SKM-1 treated with dmso at 0.1 percent for 144 hours (cell line): ENCODE measurements at regions not wholly inside any gene's neighbourhood (a gene's known extent, or its start where the extent isn't known, plus 50 kb on each side); places are given as distances from the start of the nearest gene placed in this dataset.

Experiments used
- DNase-seq: peaks from one replicate; lab custom pipeline; 2025; ENCODE audit not compliant: unreplicated experiment; lab: John Stamatoyannopoulos, UW

- no peak for DNase-seq
Measured at GRCh38 chr2:30367232-30368070, 79.6 kb upstream of the LCLAT1 start.

GRCh38 chr2:30368258-30368657 is 78.8 kb upstream of the LCLAT1 start:
- DNase-seq, result no peak

GRCh38 chr2:30371028-30371689 is 75.9 kb upstream of the LCLAT1 start:
- no peak for DNase-seq

- no peak for DNase-seq
Measured at GRCh38 chr2:30371772-30372373, 75.2 kb upstream of the LCLAT1 start.

GRCh38 chr2:30372826-30373225 is 74.2 kb upstream of the LCLAT1 start:
- no peak for DNase-seq

- DNase-seq, result no peak
Measured at GRCh38 chr2:30373881-30374302, 73.2 kb upstream of the LCLAT1 start.

GRCh38 chr2:30374380-30374779 is 72.7 kb upstream of the LCLAT1 start:
- DNase-seq, result no peak

GRCh38 chr2:30375915-30376314 is 71.1 kb upstream of the LCLAT1 start:
- DNase-seq, result no peak

- DNase-seq, result no peak
Measured at GRCh38 chr2:30379481-30379880, 67.6 kb upstream of the LCLAT1 start.

GRCh38 chr2:30380824-30381223 is 66.2 kb upstream of the LCLAT1 start:
- DNase-seq, result no peak

- DNase-seq, result no peak
Measured at GRCh38 chr2:30382162-30382783, 64.8 kb upstream of the LCLAT1 start.

- DNase-seq, result no peak
Measured at GRCh38 chr2:30382995-30383394, 64.1 kb upstream of the LCLAT1 start.

- no peak for DNase-seq
Measured at GRCh38 chr2:30385327-30385726, 61.7 kb upstream of the LCLAT1 start.

- DNase-seq, result no peak
Measured at GRCh38 chr2:30392097-30392496, 54.9 kb upstream of the LCLAT1 start.

GRCh38 chr2:30393510-30393909 is 53.5 kb upstream of the LCLAT1 start:
- DNase-seq, result no peak

GRCh38 chr2:30394096-30394495 is 53.0 kb upstream of the LCLAT1 start:
- no peak for DNase-seq

- no peak for DNase-seq
Measured at GRCh38 chr2:30396436-30397232, 50.4 kb upstream of the LCLAT1 start.
